AG09309 (cell line): ENCODE measurements at regions not wholly inside any gene's neighbourhood (a gene's known extent, or its start where the extent isn't known, plus 50 kb on each side); places are given as distances from the start of the nearest gene placed in this dataset.

Source experiments
- DNase-seq: peaks from one replicate; pipeline ENCODE4 v3.0.0-alpha.2; 2010; ENCODE audit warnings: low read depth
- H3K4me3 ChIP-seq: 2 replicates; pipeline ENCODE4 v1.5.1; 2011; ENCODE audit warnings: mild to moderate bottlenecking, low read depth, low read length, moderate library complexity; ENCODE audit not compliant: control insufficient read depth
- CTCF ChIP-seq: IDR thresholded peaks from 2 replicates; pipeline ENCODE4 v1.5.1; 2011; ENCODE audit warnings: mild to moderate bottlenecking, low read depth, low read length, inconsistent platforms; ENCODE audit not compliant: insufficient read depth, control insufficient read depth; ENCODE audit errors: missing control alignments

DNA sequence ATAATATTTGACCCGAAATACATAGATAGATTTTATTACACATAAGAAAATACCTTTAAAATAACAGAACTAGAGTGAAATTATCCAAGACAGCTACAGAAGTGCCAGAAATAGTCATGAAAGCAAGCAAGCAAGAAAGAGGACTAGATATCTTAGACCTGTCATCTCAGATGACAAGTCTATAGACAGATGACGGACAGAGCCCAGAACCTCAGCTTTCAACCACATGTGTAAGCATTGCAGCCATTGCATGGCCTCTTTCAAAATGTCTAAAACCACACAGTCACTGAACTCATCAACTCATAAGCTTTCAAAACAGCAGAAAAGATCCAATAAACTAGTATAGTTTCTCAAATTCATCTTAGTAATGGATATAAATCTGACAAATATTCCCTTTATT is 59.8 kb upstream of the FHIT start:
- no peak for DNase-seq
- TF ChIP-seq CTCF: no peak
- H3K4me3 ChIP-seq: no peak overlapping the region

DNA sequence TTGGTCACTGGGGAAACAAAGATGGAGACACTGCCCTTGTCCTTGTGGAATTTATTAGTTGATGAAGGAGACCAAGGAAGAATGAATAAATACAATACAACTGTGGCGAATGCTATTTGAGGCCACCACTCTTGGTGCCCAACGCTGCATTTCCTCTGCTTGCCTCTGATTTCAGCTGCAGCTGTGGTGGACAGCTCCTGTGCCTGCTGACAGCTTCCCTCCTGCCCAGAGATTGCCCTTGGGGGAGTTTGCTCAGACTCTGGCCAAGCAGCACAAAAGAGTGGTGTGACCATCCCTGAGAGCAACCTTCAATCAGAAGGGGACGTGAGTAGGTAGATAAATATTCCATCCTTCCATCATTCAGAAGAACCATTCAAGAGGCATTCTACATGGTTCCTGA is 64.6 kb upstream of the FHIT start:
- TF ChIP-seq CTCF: no peak
- no peak overlapping the region for H3K4me3 ChIP-seq
- DNase-seq: no peak

- TF ChIP-seq CTCF: no peak
- no peak for DNase-seq
- H3K4me3 ChIP-seq: no peak overlapping the region
Observed at GRCh38 chr3:61323094-61323493, 71.8 kb upstream of the FHIT start.

DNA sequence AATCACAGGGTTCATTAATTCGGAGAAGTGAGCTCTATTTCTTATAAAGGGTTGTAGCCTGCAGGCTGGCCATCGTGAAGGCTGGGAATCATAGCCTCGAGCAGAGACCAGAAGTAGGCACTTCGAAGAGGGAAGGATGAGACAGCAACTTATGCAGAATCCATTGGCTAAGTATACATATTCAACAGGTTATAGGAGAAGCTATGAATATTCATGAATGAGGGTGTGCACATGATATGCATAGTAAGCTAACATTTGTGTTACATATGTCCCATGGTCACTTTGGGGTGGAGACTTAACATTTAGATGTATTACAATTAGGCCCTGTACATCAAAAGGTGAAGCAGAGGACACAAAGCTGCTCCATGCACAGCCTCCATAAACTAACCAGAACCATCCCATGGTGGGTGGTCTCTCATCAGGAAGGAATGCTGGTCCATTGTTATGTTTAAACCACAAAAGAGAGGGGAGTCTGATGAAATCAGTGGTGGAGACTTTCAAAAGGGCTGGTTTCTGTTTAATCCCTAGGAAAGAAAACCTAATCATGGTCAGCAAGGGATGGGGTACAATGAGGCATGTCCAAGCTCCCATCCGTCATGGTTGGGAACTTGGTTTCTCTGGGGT is 80.8 kb upstream of the FHIT start:
- no peak overlapping the region for H3K4me3 ChIP-seq
- no peak for DNase-seq
- no peak for TF ChIP-seq CTCF

DNA sequence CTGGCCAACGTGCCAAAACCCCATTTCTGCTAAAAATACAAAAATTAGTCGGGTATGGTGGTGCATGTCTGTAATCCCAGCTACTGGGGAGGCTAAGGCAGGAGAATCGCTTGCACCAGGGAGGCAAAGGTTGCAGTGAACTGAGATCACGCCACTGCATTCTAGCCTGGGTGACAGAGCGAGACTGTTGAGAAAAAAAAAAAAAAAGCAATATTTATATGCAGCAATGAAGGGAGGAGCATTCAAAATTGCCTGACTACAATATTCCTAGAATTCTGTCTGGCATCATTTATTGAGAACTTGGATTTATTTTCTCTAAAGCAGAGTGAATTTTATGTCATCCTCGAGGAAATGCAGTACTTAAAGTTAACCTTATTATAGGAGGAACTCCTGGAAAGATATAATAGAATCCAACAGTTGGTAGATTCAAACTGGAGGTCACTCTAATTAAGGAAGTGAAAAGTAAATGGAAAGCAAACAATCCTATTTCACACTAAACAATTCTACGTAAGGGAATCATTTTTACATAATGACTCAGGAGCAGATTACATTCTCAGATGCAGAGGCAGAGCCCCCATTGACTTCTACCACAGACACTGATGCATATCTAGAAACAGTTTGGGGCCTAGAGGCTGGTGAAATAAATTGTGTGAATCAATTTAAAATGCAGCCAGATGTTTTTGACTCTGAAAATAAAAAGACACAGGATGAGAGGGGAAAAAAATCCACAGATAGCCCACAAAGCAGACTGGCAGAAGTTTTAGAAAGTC is 82.1 kb upstream of the FHIT start:
- TF ChIP-seq CTCF: no peak
- H3K4me3 ChIP-seq: no peak overlapping the region
- no peak for DNase-seq

DNA sequence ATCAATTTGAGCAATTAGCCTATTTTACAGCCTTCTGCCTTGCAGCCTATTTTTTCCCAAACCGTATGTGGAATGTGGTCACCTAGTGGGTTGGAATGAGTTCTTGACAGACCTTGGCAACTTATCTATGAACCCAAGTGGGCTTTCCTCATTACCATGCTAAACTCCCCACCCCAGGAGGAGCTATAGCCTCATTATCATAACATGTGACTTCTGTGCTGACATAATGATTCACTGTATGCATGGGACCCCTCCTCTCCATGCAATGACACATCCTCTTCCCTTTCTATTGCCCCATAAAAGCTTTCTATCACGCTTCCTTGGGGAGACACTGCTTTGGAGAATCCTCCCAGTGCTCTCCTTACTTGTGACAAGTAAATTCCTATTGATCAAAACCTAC is 83.5 kb upstream of the FHIT start:
- TF ChIP-seq CTCF: no peak
- DNase-seq: no peak
- H3K4me3 ChIP-seq: no peak overlapping the region

GRCh38 chr3:61340931-61341461 is 89.7 kb upstream of the FHIT start:
- no peak for TF ChIP-seq CTCF
- DNase-seq: no peak
- no peak overlapping the region for H3K4me3 ChIP-seq
